Kidney glomerular epithelial cell (primary cell): ENCODE measurements at regions not wholly inside any gene's neighbourhood (a gene's known extent, or its start where the extent isn't known, plus 50 kb on each side); places are given as distances from the start of the nearest gene placed in this dataset.
"Not testable (repeated sequence)": the region's sequence is repeated elsewhere in the genome, so short reads cannot be mapped to it uniquely, and the experiment has no call there.

Experiments used
- DNase-seq: peaks from one replicate; lab custom pipeline; 2025; lab: John Stamatoyannopoulos, UW

- DNase-seq = no peak
These were observed 100.6 kb downstream of the ADRA2C start for GRCh38 chr4:3866813-3867129.

DNA sequence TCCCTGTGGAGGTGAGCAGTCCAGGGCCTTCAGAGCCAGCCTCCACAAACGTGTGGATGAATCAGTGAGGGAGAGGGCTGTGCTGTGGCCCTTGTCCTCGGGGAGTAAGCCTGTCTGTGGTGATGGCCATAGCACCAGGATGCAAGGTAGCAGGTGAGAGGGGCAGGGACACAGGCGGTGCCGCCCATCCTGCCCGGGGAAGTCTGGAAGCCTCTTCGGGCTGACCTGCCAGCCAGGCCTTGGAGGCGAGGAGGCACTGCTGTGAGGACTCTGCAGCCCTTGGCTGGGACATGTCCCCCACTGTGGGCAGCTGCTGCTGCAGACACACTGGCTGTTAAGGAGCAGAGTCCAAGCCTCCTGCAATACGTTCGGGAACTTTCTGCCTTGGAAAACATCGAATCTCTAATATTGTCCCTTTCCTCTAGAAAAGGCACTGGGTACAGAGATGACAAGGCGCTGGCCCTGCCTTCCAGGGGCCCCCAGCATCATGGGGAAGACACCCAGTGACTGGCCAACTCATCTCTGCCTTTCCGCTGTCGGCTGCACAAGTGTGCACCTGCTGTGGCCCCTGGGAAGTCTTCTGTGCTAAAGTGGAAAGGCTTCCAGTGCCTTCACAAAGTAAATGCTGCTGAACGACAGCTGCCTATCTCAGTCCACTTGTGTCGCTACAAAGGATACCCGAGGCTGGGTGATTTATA, 101.4 kb downstream of the ADRA2C start:
- DNase-seq = no peak

GRCh38 chr4:3868211-3869173, 102.3 kb downstream of the ADRA2C start:
- DNase-seq = no peak

DNA sequence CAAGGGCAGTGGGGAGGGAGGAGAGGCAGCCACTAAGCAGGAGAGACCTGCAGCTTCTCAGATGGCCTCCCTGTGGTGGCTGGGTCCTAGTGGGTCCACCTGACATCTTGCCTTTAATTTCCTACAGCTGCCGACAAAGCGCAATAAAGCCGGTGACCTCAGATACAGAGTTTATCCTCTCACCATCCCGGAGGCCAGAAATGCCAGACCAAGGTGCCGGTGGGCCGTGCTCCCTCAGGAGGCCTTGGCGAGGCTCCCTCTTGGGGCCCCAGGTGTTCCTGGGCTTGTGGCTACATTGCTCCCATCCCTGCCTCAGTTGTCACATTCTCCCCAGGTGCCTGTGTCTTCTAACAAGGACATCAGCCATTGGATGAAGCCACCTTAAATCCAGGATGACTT, 103.0 kb downstream of the ADRA2C start:
- DNase-seq = no peak

DNA sequence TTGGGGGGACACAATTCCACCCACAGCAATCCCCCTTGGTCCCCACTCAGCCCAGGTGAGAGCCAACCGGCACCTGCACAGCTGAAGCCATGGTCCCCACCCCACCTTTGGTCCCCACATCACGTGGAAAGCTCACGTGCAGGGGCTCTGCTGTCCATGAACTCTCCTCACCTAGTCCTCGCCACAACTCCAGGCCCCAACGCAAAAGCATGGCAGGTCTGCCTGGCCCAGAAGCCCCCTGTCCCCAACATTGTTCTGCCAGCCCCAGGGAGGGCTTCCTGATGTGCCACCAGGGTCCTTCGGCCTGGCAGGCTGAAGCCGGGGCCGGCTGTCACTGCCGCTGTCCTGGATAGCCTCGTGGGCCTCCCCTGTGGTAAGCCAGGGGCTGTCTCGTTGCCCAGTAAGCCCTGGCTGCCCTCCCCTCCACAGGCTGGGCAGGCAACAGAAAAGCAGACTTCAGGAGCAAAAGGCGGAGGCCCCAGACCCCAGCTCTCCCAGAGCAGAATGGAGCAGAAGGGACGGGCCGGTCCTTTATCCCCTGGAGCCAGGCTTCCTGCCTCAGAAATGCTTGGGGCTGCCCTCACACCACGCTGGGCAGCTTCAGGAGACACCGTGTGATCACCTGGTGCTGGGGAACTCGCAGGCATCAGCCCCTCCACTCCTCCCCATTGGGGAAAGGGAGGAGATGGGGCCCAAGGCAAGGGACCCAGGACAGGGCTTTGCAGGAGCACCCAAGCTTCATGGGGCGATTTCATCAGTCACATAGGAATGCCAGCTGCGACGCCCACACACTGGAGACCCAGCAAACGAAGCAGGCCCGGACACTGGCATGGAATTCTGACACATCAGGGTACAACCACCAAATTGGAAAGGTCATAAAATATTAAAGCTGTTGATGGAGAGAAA, 103.7 kb downstream of the ADRA2C start:
- no peak for DNase-seq

DNA sequence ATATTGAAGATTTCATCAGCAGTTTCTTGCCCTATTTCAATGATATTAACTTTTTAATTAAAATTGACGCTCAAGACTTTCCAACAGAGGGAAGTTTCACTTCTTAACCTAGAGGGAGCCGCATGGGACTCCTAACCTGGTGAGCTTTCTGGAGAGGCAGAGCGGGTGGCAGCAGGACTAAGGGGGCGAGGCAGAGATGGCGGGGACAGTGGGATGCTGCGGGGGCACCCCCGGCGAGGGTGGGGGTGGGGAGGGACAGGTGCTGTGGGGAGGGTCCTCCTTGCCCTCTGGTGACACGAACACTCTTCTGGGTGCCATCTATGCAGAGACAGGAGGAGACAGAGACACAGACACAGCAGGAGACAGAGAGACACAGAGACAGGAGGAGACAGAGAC, 104.4 kb downstream of the ADRA2C start:
- no peak for DNase-seq

- no peak for DNase-seq
These were observed 105.1 kb downstream of the ADRA2C start for GRCh38 chr4:3871181-3871852.

- DNase-seq = no peak
These were observed 106.0 kb downstream of the ADRA2C start for GRCh38 chr4:3871881-3872833.

DNA sequence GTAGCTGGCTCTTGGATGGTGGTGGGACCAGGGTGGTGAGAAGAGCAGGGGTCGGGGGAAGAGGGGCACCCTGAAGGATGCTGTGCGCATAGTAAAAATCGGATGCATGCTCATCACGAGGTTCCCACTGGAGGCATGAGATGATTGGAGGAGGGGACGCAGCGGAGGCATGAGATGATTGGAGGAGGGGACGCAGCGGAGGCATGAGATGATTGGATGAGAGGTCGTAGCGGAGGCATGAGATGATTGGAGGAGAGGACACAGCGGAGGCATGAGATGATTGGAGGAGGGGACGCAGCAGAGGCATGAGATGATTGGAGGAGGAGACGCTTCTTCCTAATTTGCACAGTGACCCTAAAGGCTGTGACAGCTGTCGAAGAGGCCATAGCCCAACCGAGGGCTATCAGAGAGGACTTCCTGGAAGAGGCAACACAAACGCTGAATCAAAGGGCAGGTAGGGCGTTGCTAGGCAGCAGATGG, 106.7 kb downstream of the ADRA2C start:
- DNase-seq = no peak

DNA sequence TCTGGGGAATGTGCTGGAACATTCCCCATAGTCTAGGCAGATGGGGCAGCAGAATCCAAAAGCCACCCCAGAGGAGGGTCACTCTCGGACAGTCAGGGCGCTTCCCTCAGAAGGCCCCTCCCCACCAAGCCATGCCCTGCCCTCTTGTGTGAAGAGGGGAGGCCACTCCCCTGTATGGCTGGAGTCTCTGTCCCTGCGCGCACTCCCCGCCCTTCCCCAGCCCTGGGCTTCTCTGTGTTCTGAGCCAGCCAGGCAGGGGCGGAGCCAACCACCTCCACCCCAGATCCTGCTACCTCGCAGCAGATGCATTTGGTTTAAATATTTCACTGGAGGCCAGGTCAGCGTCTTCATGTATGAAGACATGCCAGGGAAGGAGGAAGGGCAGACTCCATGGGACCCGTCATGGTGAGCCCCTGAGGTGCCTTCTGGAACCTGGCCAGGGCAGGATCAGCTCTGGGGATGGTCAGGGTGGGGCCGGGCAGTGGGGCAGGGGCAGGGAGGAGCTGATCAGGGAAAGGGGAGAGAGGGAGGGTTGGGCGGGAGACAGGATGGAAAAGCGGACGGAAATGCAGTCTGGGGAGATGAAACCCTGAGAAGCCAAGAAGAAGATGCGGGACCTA, 107.3 kb downstream of the ADRA2C start:
- no peak for DNase-seq

DNA sequence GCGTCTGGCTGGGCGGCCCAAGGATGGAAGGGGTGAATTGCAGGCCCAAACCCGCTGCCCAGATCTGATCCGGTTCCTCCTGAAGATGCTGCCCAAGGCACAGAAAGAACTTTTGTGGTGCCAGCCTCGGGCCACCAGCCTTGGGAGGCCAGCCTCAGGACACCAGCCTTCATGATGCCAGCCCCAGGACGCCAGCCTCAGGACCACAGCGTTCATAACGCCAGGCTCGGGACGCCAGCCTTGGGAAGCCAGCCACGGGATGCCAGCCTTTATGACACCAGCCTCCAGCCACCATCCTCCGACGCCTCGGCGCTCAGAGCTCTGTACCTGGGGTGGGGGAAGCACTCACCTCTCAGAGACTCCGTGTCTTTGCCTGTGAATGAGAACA, 107.8 kb downstream of the ADRA2C start:
- DNase-seq = no peak

- DNase-seq = no peak
These were observed 108.4 kb downstream of the ADRA2C start for GRCh38 chr4:3874525-3875110.

DNA sequence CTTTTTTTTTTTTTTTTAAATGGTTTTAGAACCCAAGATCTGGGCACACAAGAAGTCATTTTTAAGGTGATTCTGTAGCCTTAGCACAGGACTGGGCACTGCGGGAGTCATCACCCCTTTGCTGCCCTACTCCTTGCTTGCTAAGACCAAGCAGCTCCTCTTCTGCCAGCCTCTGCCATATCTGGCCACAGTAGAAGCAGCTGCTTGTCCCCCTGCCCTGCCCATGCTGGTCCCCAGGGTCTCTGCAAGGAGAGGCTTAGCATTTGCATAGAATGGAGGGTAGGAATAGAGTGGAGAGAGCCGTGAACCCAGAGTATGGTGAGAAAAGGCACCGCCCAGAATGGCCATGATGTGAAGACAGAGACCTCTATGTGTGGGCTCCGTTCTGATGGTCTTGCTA, 109.3 kb downstream of the ADRA2C start:
- no peak for DNase-seq

DNA sequence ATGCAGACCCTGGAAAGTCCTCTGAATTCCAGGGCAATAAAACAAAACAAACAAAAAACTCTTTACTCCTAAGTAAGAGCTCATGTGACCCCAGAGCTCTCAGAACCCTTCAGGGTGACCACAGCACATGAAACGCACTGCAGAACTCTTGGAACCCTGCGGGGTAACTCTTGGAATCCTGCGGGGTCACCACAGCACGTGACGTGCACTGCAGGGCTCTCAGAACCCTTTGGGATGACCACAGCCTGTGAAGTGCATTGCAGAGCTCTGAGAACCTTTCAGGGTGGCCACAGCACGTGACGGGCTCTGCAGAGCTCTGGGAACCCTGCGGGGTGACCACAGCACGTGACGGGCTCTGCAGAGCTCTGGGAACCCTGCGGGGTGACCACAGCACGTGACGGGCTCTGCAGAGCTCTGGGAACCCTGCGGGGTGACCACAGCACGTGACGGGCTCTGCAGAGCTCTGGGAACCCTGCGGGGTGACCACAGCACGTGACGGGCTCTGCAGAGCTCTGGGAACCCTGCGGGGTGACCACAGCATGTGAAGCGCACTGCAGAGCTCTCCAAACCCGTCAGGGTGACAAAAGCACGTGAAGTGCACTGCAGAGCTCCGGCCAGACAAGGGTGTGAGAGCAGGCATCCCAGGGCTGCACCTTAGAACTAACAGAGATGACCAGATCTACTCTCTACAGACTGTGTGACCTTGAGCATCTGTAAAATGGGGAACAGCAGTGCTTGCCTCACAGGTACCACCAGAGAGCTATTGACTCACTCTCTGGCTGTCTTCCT, 110.1 kb downstream of the ADRA2C start:
- not testable (repeated sequence) for DNase-seq

DNA sequence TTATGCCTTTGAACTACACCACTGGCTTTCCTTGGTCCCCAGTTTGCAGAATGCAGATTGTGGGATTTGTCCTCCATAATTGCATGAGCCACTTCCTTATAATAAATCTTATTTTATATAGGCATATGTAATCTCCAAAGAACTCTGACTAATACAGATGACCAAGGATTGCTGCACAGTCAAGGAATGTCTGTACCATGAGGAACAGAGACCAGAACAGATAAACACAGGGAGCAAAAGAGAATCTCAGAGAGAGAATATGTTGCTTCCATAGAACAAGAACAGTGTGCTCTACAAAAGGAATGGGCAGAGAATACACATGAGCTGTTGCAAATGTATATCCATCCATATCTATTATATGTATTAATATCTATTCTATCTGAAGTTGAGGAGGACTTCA, 111.1 kb downstream of the ADRA2C start:
- DNase-seq = no peak

GRCh38 chr4:3877868-3878267, 111.7 kb downstream of the ADRA2C start:
- DNase-seq = no peak

- no peak for DNase-seq
These were observed 112.5 kb downstream of the ADRA2C start for GRCh38 chr4:3878678-3879077.

DNA sequence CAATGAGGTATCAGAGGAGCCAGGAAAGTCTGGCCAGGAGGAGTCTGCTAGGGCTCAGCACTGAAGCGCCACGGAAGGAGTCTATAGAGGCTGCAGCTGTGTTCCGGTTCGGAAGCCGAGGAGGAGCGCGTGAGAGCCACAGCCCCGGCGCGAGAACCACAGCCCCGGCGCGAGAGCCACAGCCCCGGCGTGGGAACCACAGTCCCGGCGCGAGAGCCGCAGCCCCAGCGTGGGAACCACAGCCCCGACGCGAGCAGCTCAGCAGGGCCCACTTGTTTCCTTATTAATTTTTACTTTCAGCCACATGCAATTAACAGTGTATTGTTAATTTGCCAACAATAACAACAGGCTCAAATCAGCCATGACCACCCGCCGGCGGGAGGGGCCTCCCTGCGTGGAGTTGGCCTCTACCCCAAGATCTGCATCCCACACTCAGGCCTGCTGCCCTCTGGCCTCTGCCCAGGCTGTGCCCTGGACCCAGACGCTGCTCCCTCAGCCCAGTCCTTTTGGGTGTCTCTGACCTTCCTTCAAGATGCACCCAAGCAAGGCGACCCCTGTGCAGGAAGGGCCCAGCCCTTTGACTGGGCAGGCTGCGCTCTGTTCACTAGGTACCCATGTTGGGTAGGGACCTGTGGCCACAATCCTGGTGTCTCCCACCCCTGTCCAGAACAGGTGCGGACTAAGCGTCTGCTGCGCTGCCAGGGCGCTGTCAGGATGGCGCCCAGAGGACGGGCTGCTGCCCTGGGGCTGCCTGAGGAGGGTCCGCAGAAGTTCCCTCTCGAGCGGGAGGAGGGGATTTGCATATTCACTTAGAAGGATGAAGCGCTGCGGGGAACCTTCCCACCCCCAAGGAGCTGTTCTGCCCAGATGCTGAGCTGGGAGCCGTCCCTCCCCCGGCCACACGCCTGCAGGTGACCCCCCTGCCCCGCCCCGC, 113.8 kb downstream of the ADRA2C start:
- no peak for DNase-seq
